ENCODE measurements at regions not wholly inside any gene's neighbourhood (a gene's known extent, or its start where the extent isn't known, plus 50 kb on each side); places are given as distances from the start of the nearest gene placed in this dataset.

GRCh38 chr13:81686877-81687276 is 1346.0 kb upstream of the SPRY2 start:
- H3K27ac Mint-ChIP-seq, result no peak overlapping the region
- ATAC-seq (ENCODE audit: low read depth) (no peak), DNase-seq (no peak)
- H3K9me3 Mint-ChIP-seq, result no peaks in the 10 kb centered on the region
- no peak overlapping the region for H3K4me3 Mint-ChIP-seq
- no peak for TF ChIP-seq CTCF (IDR thresholded peaks at IDR 0.05)
- ChIA-PET POLR2A (no interaction called here), CTCF (no interaction called here)
- intact Hi-C loops (cut with micrococcal nuclease), result no loop called here
- no peaks in the 10 kb centered on the region for H3K4me1 Mint-ChIP-seq
- H3K36me3 Mint-ChIP-seq (ENCODE audit: low read depth), result no peaks in the 10 kb centered on the region
- H3K27me3 Mint-ChIP-seq, result no peaks in the 10 kb centered on the region

GRCh38 chr13:81683521-81683920 is 1342.6 kb upstream of the SPRY2 start:
- DNase-seq (no peak), ATAC-seq (ENCODE audit: low read depth) (no peak)
- no peaks in the 10 kb centered on the region for H3K27me3 Mint-ChIP-seq
- no peak for TF ChIP-seq CTCF (IDR thresholded peaks at IDR 0.05)
- POLR2A ChIA-PET, result no interaction called here
- H3K36me3 Mint-ChIP-seq (ENCODE audit: low read depth), result no peaks in the 10 kb centered on the region
- H3K27ac Mint-ChIP-seq, result no peak overlapping the region
- H3K4me3 Mint-ChIP-seq, result no peak overlapping the region
- no peaks in the 10 kb centered on the region for H3K4me1 Mint-ChIP-seq
- intact Hi-C loops (cut with micrococcal nuclease), result no loop called here
- CTCF ChIA-PET, result no interaction called here
- peaks cover 4% of the 10 kb centered on the region for H3K9me3 Mint-ChIP-seq

GRCh38 chr13:81682081-81682630 is 1341.2 kb upstream of the SPRY2 start:
- no peaks in the 10 kb centered on the region for H3K4me1 Mint-ChIP-seq
- intact Hi-C loops (cut with micrococcal nuclease), result no loop called here
- CTCF ChIA-PET, result no interaction called here
- POLR2A ChIA-PET, result no interaction called here
- no peaks in the 10 kb centered on the region for H3K36me3 Mint-ChIP-seq (ENCODE audit: low read depth)
- no peak for ATAC-seq (ENCODE audit: low read depth)
- H3K9me3 Mint-ChIP-seq, result peaks cover 5% of the 10 kb centered on the region
- no peak for DNase-seq
- no peak overlapping the region for H3K27ac Mint-ChIP-seq
- no peak overlapping the region for H3K4me3 Mint-ChIP-seq
- H3K27me3 Mint-ChIP-seq, result no peaks in the 10 kb centered on the region
- TF ChIP-seq CTCF (IDR thresholded peaks at IDR 0.05), result no peak

- ATAC-seq (ENCODE audit: low read depth), result no peak
- POLR2A ChIA-PET, result no interaction called here
- CTCF ChIA-PET, result no interaction called here
Observed at GRCh38 chr13:81677857-81678256, 1336.9 kb upstream of the SPRY2 start.

GRCh38 chr13:81676008-81676407 is 1335.1 kb upstream of the SPRY2 start:
- Mint-ChIP-seq H3K27me3 (no peaks in the 10 kb centered on the region), H3K27ac (no peak overlapping the region), H3K36me3 (ENCODE audit: low read depth) (no peaks in the 10 kb centered on the region), H3K4me3 (no peak overlapping the region), H3K9me3 (peaks cover 9% of the 10 kb centered on the region), H3K4me1 (no peaks in the 10 kb centered on the region)
- intact Hi-C loops (cut with micrococcal nuclease), result no loop called here
- POLR2A ChIA-PET, result no interaction called here
- ATAC-seq (ENCODE audit: low read depth), result no peak
- no peak for TF ChIP-seq CTCF (IDR thresholded peaks at IDR 0.05)
- CTCF ChIA-PET, result no interaction called here
- DNase-seq, result no peak

More at GRCh38 chr13:81677857-81678256, 1336.9 kb upstream of the SPRY2 start:
- TF ChIP-seq CTCF (IDR thresholded peaks at IDR 0.05), result no peak
- peaks cover 8% of the 10 kb centered on the region for H3K9me3 Mint-ChIP-seq
- no peaks in the 10 kb centered on the region for H3K36me3 Mint-ChIP-seq (ENCODE audit: low read depth)
- no peak overlapping the region for H3K27ac Mint-ChIP-seq
- DNase-seq, result no peak
- no peak overlapping the region for H3K4me3 Mint-ChIP-seq
- intact Hi-C loops (cut with micrococcal nuclease), result no loop called here
- H3K27me3 Mint-ChIP-seq, result no peaks in the 10 kb centered on the region
- H3K4me1 Mint-ChIP-seq, result no peaks in the 10 kb centered on the region
